ENCODE measurements at regions not wholly inside any gene's neighbourhood (a gene's known extent, or its start where the extent isn't known, plus 50 kb on each side); places are given as distances from the start of the nearest gene placed in this dataset.

GRCh38 chr12:3958534-3958933 lies 85.3 kb upstream of the PARP11 start:
- Mint-ChIP-seq H3K4me1 (peaks cover 35% of the 10 kb centered on the region), H3K27ac (no peak overlapping the region), H3K9me3 (peaks cover 8% of the 10 kb centered on the region), H3K36me3 (no peaks in the 10 kb centered on the region), H3K4me3 (no peak overlapping the region), H3K27me3 (ENCODE audit: low read depth) (no peaks in the 10 kb centered on the region)
- no peak for TF ChIP-seq CTCF (IDR thresholded peaks at IDR 0.05; ENCODE audit: unreplicated experiment)
- DNase-seq (ENCODE audit: low spot score in 2 of 2, unreplicated experiment in 2 of 2): no peak

GRCh38 chr12:3951380-3952135 lies 78.4 kb upstream of the PARP11 start:
- Mint-ChIP-seq H3K4me1 (peaks cover 23% of the 10 kb centered on the region), H3K9me3 (peaks cover 13% of the 10 kb centered on the region), H3K4me3 (no peak overlapping the region), H3K27ac (no peak overlapping the region), H3K36me3 (no peaks in the 10 kb centered on the region), H3K27me3 (ENCODE audit: low read depth) (no peaks in the 10 kb centered on the region)
- no peak for DNase-seq (ENCODE audit: low spot score in 2 of 2, unreplicated experiment in 2 of 2)
- no peak for TF ChIP-seq CTCF (IDR thresholded peaks at IDR 0.05; ENCODE audit: unreplicated experiment)

GRCh38 chr12:3950714-3951320 lies 77.6 kb upstream of the PARP11 start:
- Mint-ChIP-seq H3K4me3 (no peak overlapping the region), H3K27me3 (ENCODE audit: low read depth) (no peaks in the 10 kb centered on the region), H3K4me1 (peaks cover 23% of the 10 kb centered on the region), H3K27ac (peak overlapping the region; percentile 31), H3K9me3 (peaks cover 13% of the 10 kb centered on the region), H3K36me3 (no peaks in the 10 kb centered on the region)
- no peak for TF ChIP-seq CTCF (IDR thresholded peaks at IDR 0.05; ENCODE audit: unreplicated experiment)
- DNase-seq (ENCODE audit: low spot score in 2 of 2, unreplicated experiment in 2 of 2): no peak

GRCh38 chr12:3947781-3948180 lies 74.6 kb upstream of the PARP11 start:
- Mint-ChIP-seq H3K27me3 (ENCODE audit: low read depth) (peaks cover 5% of the 10 kb centered on the region), H3K27ac (no peak overlapping the region)
- TF ChIP-seq CTCF (IDR thresholded peaks at IDR 0.05; ENCODE audit: unreplicated experiment): no peak

GRCh38 chr12:3945671-3946070 lies 72.5 kb upstream of the PARP11 start:
- Mint-ChIP-seq H3K27me3 (ENCODE audit: low read depth) (peaks cover 5% of the 10 kb centered on the region), H3K4me1 (peaks cover 19% of the 10 kb centered on the region), H3K36me3 (no peaks in the 10 kb centered on the region), H3K4me3 (no peak overlapping the region), H3K9me3 (peaks cover 5% of the 10 kb centered on the region), H3K27ac (no peak overlapping the region)
- DNase-seq (ENCODE audit: low spot score in 2 of 2, unreplicated experiment in 2 of 2): no peak
- no peak for TF ChIP-seq CTCF (IDR thresholded peaks at IDR 0.05; ENCODE audit: unreplicated experiment)

More at GRCh38 chr12:3947781-3948180, 74.6 kb upstream of the PARP11 start:
- no peak overlapping the region for H3K4me3 Mint-ChIP-seq
- H3K36me3 Mint-ChIP-seq: no peaks in the 10 kb centered on the region
- H3K4me1 Mint-ChIP-seq: peaks cover 23% of the 10 kb centered on the region
- no peak for DNase-seq (ENCODE audit: low spot score in 2 of 2, unreplicated experiment in 2 of 2)
- peaks cover 5% of the 10 kb centered on the region for H3K9me3 Mint-ChIP-seq

Measured in mesothelial cell of epicardium (in vitro differentiated cells).